Right atrium auricular region (tissue), 2 donors: ENCODE measurements at regions not wholly inside any gene's neighbourhood (a gene's known extent, or its start where the extent isn't known, plus 50 kb on each side); places are given as distances from the start of the nearest gene placed in this dataset.

Source experiments
- DNase-seq: peaks from one replicate; pipeline ENCODE4 v3.0.0-alpha.2; 2019; ENCODE audit warnings: low spot score
- H3K27ac ChIP-seq, 2 donors: fragments of 200-600 bp; sonication (generic); 1 replicate in 1 of 2; 2 replicates in 1 of 2; pipeline ENCODE4 v1.5.1; 2016 to 2019
- H3K27me3 ChIP-seq, 2 donors: fragments of 200-600 bp; sonication (generic); one replicate each; pipeline versions ENCODE4 v1.5.1 to v1.6.0; 2017 to 2019
- H3K36me3 ChIP-seq: fragments of 200-600 bp; sonication (generic); one replicate; pipeline ENCODE4 v1.5.1; 2016
- H3K4me1 ChIP-seq, 2 donors: fragments of 200-600 bp; sonication (generic); one replicate each; pipeline versions ENCODE4 v1.5.1 to v1.6.0; 2017 to 2019
- H3K4me3 ChIP-seq, 2 donors: fragments of 200-600 bp; sonication (generic); 1 replicate in 1 of 2; 2 replicates in 1 of 2; pipeline ENCODE4 v1.5.1; 2017 to 2019; ENCODE audit warnings: mild to moderate bottlenecking in 1 of 2, moderate library complexity in 1 of 2
- H3K9me3 ChIP-seq, 2 donors: fragments of 200-600 bp; sonication (generic); one replicate each; pipeline ENCODE4 v1.5.1; 2019
- CTCF ChIP-seq, 2 donors: fragments of 200-600 bp; sonication (generic); IDR thresholded peaks; one replicate each; pipeline ENCODE4 v1.5.1; 2019; ENCODE audit warnings: antibody characterized with exemption in 2 of 2

GRCh38 chr1:95578462-95578861 lies 344.5 kb downstream of the RWDD3 start:
- no peak for TF ChIP-seq CTCF (IDR thresholded peaks at IDR 0.05)
- H3K4me1 ChIP-seq, result no peaks in the 10 kb centered on the region
- no peak for DNase-seq

GRCh38 chr1:95582191-95582590 lies 348.2 kb downstream of the RWDD3 start:
- H3K36me3 ChIP-seq, result no peaks in the 10 kb centered on the region
- DNase-seq, result no peak
- H3K9me3 ChIP-seq, result no peaks in the 10 kb centered on the region
- no peaks in the 10 kb centered on the region for H3K4me1 ChIP-seq
- H3K27ac ChIP-seq, result no peak overlapping the region
- H3K4me3 ChIP-seq, result no peak overlapping the region
- H3K27me3 ChIP-seq, result no peaks in the 10 kb centered on the region
- TF ChIP-seq CTCF (IDR thresholded peaks at IDR 0.05), result no peak

More at GRCh38 chr1:95578462-95578861, 344.5 kb downstream of the RWDD3 start:
- no peaks in the 10 kb centered on the region for H3K36me3 ChIP-seq
- H3K4me3 ChIP-seq, result no peak overlapping the region
- no peaks in the 10 kb centered on the region for H3K9me3 ChIP-seq
- H3K27me3 ChIP-seq, result no peaks in the 10 kb centered on the region
- no peak overlapping the region for H3K27ac ChIP-seq

- H3K27ac ChIP-seq, result no peak overlapping the region
- no peak overlapping the region for H3K4me3 ChIP-seq
- DNase-seq, result no peak
- H3K36me3 ChIP-seq, result no peaks in the 10 kb centered on the region
- H3K27me3 ChIP-seq, result no peaks in the 10 kb centered on the region
- H3K9me3 ChIP-seq, result no peaks in the 10 kb centered on the region
- TF ChIP-seq CTCF (IDR thresholded peaks at IDR 0.05), result no peak
- no peaks in the 10 kb centered on the region for H3K4me1 ChIP-seq
These were observed 348.7 kb downstream of the RWDD3 start for GRCh38 chr1:95582746-95583145.

- DNase-seq, result no peak
- Histone ChIP-seq H3K4me1 (no peaks in the 10 kb centered on the region), H3K36me3 (no peaks in the 10 kb centered on the region), H3K4me3 (no peak overlapping the region), H3K27me3 (no peaks in the 10 kb centered on the region), H3K27ac (no peak overlapping the region), H3K9me3 (no peaks in the 10 kb centered on the region)
- TF ChIP-seq CTCF (IDR thresholded peaks at IDR 0.05), result no peak
These were observed 349.7 kb downstream of the RWDD3 start for GRCh38 chr1:95583661-95584210.

GRCh38 chr1:95584315-95584714 lies 350.3 kb downstream of the RWDD3 start:
- H3K4me3 ChIP-seq, result no peak overlapping the region
- TF ChIP-seq CTCF (IDR thresholded peaks at IDR 0.05), result no peak
- no peaks in the 10 kb centered on the region for H3K9me3 ChIP-seq
- H3K36me3 ChIP-seq, result no peaks in the 10 kb centered on the region
- no peak for DNase-seq
- H3K27me3 ChIP-seq, result no peaks in the 10 kb centered on the region
- H3K27ac ChIP-seq, result no peak overlapping the region
- H3K4me1 ChIP-seq, result no peaks in the 10 kb centered on the region

GRCh38 chr1:95604771-95605170 lies 370.8 kb downstream of the RWDD3 start:
- TF ChIP-seq CTCF (IDR thresholded peaks at IDR 0.05), result no peak
- no peak overlapping the region for H3K4me3 ChIP-seq
- no peaks in the 10 kb centered on the region for H3K4me1 ChIP-seq
- H3K9me3 ChIP-seq, result peaks cover 0 to 20% of the 10 kb centered on the region in 2 donors
- H3K36me3 ChIP-seq, result no peaks in the 10 kb centered on the region
- H3K27me3 ChIP-seq, result no peaks in the 10 kb centered on the region
- DNase-seq, result no peak
- no peak overlapping the region for H3K27ac ChIP-seq
